ENCODE measurements at regions not wholly inside any gene's neighbourhood (a gene's known extent, or its start where the extent isn't known, plus 50 kb on each side); places are given as distances from the start of the nearest gene placed in this dataset.

GRCh38 chr6:80769106-80769505, 662.6 kb downstream of the BCKDHB start:
- no peak for TF ChIP-seq REST (IDR thresholded peaks at IDR 0.05; ENCODE audit: insufficient read depth in 1 of 2, low read depth in 2 of 2, low read length in 2 of 2)
- TF ChIP-seq FOXP2 (optimal IDR thresholded peaks at IDR 0.05; ENCODE audit: borderline replicate concordance, extremely low read depth, extremely low read length, insufficient read depth), result no peak
- TF ChIP-seq SIN3A (IDR thresholded peaks at IDR 0.05; ENCODE audit: borderline replicate concordance, insufficient read depth, low read length), result no peak
- TF ChIP-seq POLR2AphosphoS5 (IDR thresholded peaks at IDR 0.05; ENCODE audit: low read depth, low read length), result no peak

DNA sequence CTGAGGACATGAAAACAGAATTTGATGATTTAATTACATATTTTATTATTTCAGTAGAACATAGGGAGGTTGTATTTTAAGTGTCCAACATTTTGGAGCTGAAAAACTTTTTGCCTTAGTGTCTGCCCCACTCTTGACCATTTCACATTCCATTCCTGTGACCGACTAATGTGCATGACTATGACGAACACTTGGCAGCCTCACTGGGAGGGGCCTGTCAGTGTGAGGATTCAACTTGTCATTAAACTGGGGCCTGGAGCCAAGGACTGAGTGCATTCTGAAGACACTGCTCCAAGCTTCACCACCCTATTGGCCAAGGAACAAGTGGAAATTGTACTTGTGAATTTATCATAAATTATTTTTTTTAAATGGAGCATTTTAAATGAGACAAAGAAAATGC, 661.3 kb downstream of the BCKDHB start:
- no peak for TF ChIP-seq FOXP2 (optimal IDR thresholded peaks at IDR 0.05; ENCODE audit: borderline replicate concordance, extremely low read depth, extremely low read length, insufficient read depth)
- no peak for TF ChIP-seq TAF1 (IDR thresholded peaks at IDR 0.05; ENCODE audit: borderline replicate concordance, insufficient read depth, low read length)
- no peak for TF ChIP-seq POLR2AphosphoS5 (IDR thresholded peaks at IDR 0.05; ENCODE audit: low read depth, low read length)

DNA sequence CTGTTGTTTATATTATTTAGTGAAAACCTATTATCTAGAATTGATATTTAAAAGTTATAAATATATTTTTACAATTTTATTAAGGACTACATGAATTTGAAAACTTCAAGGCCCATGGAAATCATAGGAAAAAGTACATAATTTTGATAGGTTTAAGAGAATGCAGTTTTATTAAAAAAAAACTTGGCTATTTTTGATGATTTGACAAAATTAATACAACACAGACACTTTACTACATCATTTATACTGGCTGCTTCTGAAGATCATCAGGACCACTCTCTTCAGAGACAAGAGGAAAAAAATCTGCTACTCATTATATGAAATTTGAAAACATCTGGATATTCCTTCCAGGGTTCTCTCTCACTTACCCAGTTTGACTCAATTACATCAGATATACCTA, 637.7 kb downstream of the BCKDHB start:
- TF ChIP-seq POLR2AphosphoS5 (IDR thresholded peaks at IDR 0.05; ENCODE audit: low read depth, low read length) (no peak), SIN3A (IDR thresholded peaks at IDR 0.05; ENCODE audit: borderline replicate concordance, insufficient read depth, low read length) (no peak), FOXP2 (optimal IDR thresholded peaks at IDR 0.05; ENCODE audit: borderline replicate concordance, extremely low read depth, extremely low read length, insufficient read depth) (no peak), TAF1 (IDR thresholded peaks at IDR 0.05; ENCODE audit: borderline replicate concordance, insufficient read depth, low read length) (no peak), REST (IDR thresholded peaks at IDR 0.05; ENCODE audit: insufficient read depth in 1 of 2, low read depth in 2 of 2, low read length in 2 of 2) (no peak)

GRCh38 chr6:80742481-80742880, 636.0 kb downstream of the BCKDHB start:
- TF ChIP-seq POLR2AphosphoS5 (IDR thresholded peaks at IDR 0.05; ENCODE audit: low read depth, low read length) (no peak), FOXP2 (optimal IDR thresholded peaks at IDR 0.05; ENCODE audit: borderline replicate concordance, extremely low read depth, extremely low read length, insufficient read depth) (no peak), SIN3A (IDR thresholded peaks at IDR 0.05; ENCODE audit: borderline replicate concordance, insufficient read depth, low read length) (no peak), TAF1 (IDR thresholded peaks at IDR 0.05; ENCODE audit: borderline replicate concordance, insufficient read depth, low read length) (no peak), REST (IDR thresholded peaks at IDR 0.05; ENCODE audit: insufficient read depth in 1 of 2, low read depth in 2 of 2, low read length in 2 of 2) (no peak)

DNA sequence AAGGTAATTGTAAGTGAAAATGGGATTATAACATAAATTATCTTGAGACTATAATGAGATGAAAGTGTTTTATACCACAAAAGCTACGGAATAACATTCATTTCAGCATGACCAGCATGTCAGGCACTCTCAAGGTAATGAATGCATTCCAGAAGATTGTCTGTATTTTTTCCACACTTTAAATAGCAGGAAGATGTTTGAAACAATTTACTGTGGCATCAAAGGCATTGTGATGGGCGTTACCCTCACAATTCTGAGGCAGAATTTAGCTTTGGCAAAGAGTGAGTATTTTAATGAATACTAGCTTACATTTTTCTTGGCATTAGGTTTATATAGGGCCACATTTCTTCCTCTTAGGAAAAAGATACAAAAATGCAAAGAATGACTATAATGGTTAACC, 627.2 kb downstream of the BCKDHB start:
- no peak for TF ChIP-seq TAF1 (IDR thresholded peaks at IDR 0.05; ENCODE audit: borderline replicate concordance, insufficient read depth, low read length)
- TF ChIP-seq REST (IDR thresholded peaks at IDR 0.05; ENCODE audit: insufficient read depth in 1 of 2, low read depth in 2 of 2, low read length in 2 of 2), result no peak
- no peak for TF ChIP-seq SIN3A (IDR thresholded peaks at IDR 0.05; ENCODE audit: borderline replicate concordance, insufficient read depth, low read length)
- no peak for TF ChIP-seq POLR2AphosphoS5 (IDR thresholded peaks at IDR 0.05; ENCODE audit: low read depth, low read length)
- TF ChIP-seq FOXP2 (optimal IDR thresholded peaks at IDR 0.05; ENCODE audit: borderline replicate concordance, extremely low read depth, extremely low read length, insufficient read depth), result no peak

All from PFSK-1 (cell line).